CD4-positive, alpha-beta memory T cell (primary cell): ENCODE measurements at regions not wholly inside any gene's neighbourhood (a gene's known extent, or its start where the extent isn't known, plus 50 kb on each side); places are given as distances from the start of the nearest gene placed in this dataset.
"Not testable (repeated sequence)": the region's sequence is repeated elsewhere in the genome, so short reads cannot be mapped to it uniquely, and the experiment has no call there.

Experiments used
- CTCF ChIA-PET: fragments of 350-600 bp; sonication (Branson Sonifier 250); formaldehyde crosslinking; loops from one replicate; lab custom pipeline; 2021; ENCODE audit warnings: inconsistent platforms; ENCODE audit not compliant: partially characterized antibody; lab: Charles Lee
- POLR2A ChIA-PET: fragments of 350-600 bp; sonication (Branson Sonifier 250); formaldehyde crosslinking; loops from one replicate; lab custom pipeline; 2021; ENCODE audit not compliant: partially characterized antibody; lab: Charles Lee
- DNase-seq, 5 donors: peaks; one replicate each; pipeline versions ENCODE4 v3.0.0 to v3.0.0-alpha.2; 2020 to 2022; ENCODE audit warnings: mixed read lengths in 1 of 5
- H3K27ac ChIP-seq: one replicate; pipeline ENCODE4 v1.7.0; 2013; ENCODE audit warnings: low read depth, low read length
- H3K27me3 ChIP-seq: 2 replicates; pipeline ENCODE4 v1.7.0; 2013; ENCODE audit warnings: mild to moderate bottlenecking, low read length, moderate library complexity; ENCODE audit not compliant: insufficient read depth
- H3K36me3 ChIP-seq: 2 replicates; pipeline ENCODE4 v1.7.0; 2013; ENCODE audit warnings: mild to moderate bottlenecking, low read length, moderate library complexity; ENCODE audit not compliant: insufficient read depth
- H3K4me1 ChIP-seq: 2 replicates; pipeline ENCODE4 v1.7.0; 2013; ENCODE audit warnings: mild to moderate bottlenecking, low read length, moderate library complexity; ENCODE audit not compliant: insufficient read depth
- H3K4me3 ChIP-seq, 2 donors: one replicate each; pipeline ENCODE4 v1.7.0; 2013; ENCODE audit warnings: low read length in 2 of 2, mild to moderate bottlenecking in 1 of 2
- H3K9me3 ChIP-seq, 2 donors: one replicate each; pipeline ENCODE4 v1.7.0; 2013; ENCODE audit warnings: low read length in 2 of 2, control low read depth in 1 of 2; ENCODE audit not compliant: control insufficient read depth in 1 of 2
- H3K27ac Mint-ChIP-seq, 7 donors: one replicate each; pipeline ENCODE4 v1.8.0; 2020 to 2021; ENCODE audit warnings: mixed read lengths in 7 of 7, mild to moderate bottlenecking in 6 of 7, inconsistent platforms in 3 of 7, moderate library complexity in 3 of 7
- H3K27me3 Mint-ChIP-seq, 2 donors: one replicate each; pipeline ENCODE4 v1.8.0; 2020 to 2021; ENCODE audit warnings: mixed read lengths in 2 of 2
- H3K36me3 Mint-ChIP-seq, 2 donors: one replicate each; pipeline ENCODE4 v1.8.0; 2020 to 2021; ENCODE audit warnings: mixed read lengths in 2 of 2, inconsistent platforms in 1 of 2, mild to moderate bottlenecking in 1 of 2
- H3K4me1 Mint-ChIP-seq, 4 donors: one replicate each; pipeline ENCODE4 v1.8.0; 2020 to 2021; ENCODE audit warnings: mixed read lengths in 4 of 4, mild to moderate bottlenecking in 1 of 4
- H3K4me3 Mint-ChIP-seq, 8 donors: one replicate each; pipeline ENCODE4 v1.8.0; 2020 to 2021; ENCODE audit warnings: mixed read lengths in 8 of 8, mild to moderate bottlenecking in 7 of 8, moderate library complexity in 6 of 8, inconsistent platforms in 3 of 8
- H3K9me3 Mint-ChIP-seq, 8 donors: one replicate each; pipeline ENCODE4 v1.8.0; 2020 to 2021; ENCODE audit warnings: mixed read lengths in 8 of 8, mild to moderate bottlenecking in 5 of 8, inconsistent platforms in 3 of 8, moderate library complexity in 1 of 8
- intact Hi-C: fragments of 100-400 bp; cut with micrococcal nuclease; formaldehyde crosslinking; loops from one replicate; pipeline ENCODE4 v1.15.1; 2023

DNA sequence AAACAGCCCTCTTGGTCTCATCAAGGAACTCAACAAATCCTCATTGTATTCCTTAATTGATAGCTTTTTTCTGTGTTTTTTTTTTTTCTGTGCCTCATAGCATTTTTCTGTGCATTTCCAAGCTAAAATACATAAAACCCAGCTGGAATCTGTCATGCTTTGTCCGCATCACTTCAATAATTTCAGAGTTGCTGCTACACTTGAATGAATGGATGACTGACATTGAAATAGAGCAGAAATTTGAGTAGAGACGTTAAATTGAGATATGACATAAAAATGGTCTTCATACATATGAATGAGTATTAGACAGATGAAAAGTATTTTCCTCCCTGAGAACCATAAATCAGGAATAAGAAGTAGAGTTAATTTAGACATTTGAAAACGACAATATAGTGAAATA lies 593.2 kb downstream of the TMA16 start:
- Histone ChIP-seq H3K9me3 (no peaks in the 10 kb centered on the region), H3K27me3 (no peaks in the 10 kb centered on the region), H3K4me1 (no peaks in the 10 kb centered on the region), H3K36me3 (no peaks in the 10 kb centered on the region), H3K27ac (no peak overlapping the region), H3K4me3 (no peak overlapping the region)
- Mint-ChIP-seq H3K27me3 (no peaks in the 10 kb centered on the region), H3K36me3 (no peaks in the 10 kb centered on the region), H3K4me1 (no peaks in the 10 kb centered on the region), H3K9me3 (no peaks in the 10 kb centered on the region), H3K27ac (no peak overlapping the region), H3K4me3 (no peak overlapping the region)
- ChIA-PET CTCF (no interaction called here), POLR2A (no interaction called here)
- DNase-seq: no peak
- intact Hi-C loops: no loop called here

- H3K27me3 ChIP-seq: no peaks in the 10 kb centered on the region
- intact Hi-C loops: no loop called here
- H3K9me3 ChIP-seq: no peaks in the 10 kb centered on the region
- no peak overlapping the region for H3K4me3 Mint-ChIP-seq
- no peak overlapping the region for H3K27ac ChIP-seq
- DNase-seq: no peak
- H3K4me1 ChIP-seq: no peaks in the 10 kb centered on the region
- H3K36me3 ChIP-seq: no peaks in the 10 kb centered on the region
- H3K4me1 Mint-ChIP-seq: no peaks in the 10 kb centered on the region
- no peak overlapping the region for H3K27ac Mint-ChIP-seq
- no peaks in the 10 kb centered on the region for H3K27me3 Mint-ChIP-seq
- H3K9me3 Mint-ChIP-seq: no peaks in the 10 kb centered on the region
- POLR2A ChIA-PET: no interaction called here
- no peak overlapping the region for H3K4me3 ChIP-seq
- H3K36me3 Mint-ChIP-seq: no peaks in the 10 kb centered on the region
- CTCF ChIA-PET: no interaction called here
Measured at GRCh38 chr4:164095313-164096110, 601.0 kb downstream of the TMA16 start.

DNA sequence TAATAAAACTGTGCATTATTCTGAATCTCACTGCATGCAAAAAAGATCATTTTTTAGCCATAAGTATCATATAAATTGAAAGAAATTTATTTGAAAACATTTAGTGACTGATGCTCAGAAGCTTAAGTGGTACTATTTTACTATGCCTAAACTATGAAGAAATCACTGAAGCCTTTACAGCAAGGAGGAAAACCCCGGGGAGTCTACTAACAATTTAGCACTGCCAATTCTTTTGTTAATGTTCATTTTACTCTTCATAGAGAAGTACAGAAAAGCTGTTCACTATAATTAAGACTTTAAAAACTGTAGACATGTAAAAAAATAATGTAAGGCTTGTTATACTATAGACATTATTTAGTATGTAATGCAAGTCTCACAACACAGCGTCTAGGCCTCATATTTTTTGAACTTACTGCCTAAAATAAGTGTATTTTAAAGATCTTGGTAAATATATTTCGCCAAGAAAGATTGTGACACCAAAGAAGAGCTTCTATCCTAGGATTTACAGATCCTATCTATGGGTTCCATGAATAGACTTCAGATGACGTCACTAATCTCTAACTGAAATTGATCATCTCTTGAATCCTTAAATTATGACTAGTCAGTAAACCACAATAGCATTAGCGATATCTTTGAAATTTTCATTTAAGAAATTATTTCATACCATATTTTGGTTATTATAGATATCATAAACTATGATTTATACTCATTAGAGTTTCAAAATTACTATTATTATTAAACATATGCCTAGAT lies 602.5 kb downstream of the TMA16 start:
- no peaks in the 10 kb centered on the region for H3K4me1 ChIP-seq
- intact Hi-C loops: no loop called here
- Mint-ChIP-seq H3K9me3 (no peaks in the 10 kb centered on the region), H3K36me3 (no peaks in the 10 kb centered on the region), H3K27me3 (no peaks in the 10 kb centered on the region), H3K4me3 (no peak overlapping the region), H3K4me1 (no peaks in the 10 kb centered on the region), H3K27ac (no peak overlapping the region)
- POLR2A ChIA-PET: no interaction called here
- no peak overlapping the region for H3K27ac ChIP-seq
- H3K36me3 ChIP-seq: no peaks in the 10 kb centered on the region
- CTCF ChIA-PET: no interaction called here
- no peak for DNase-seq
- H3K4me3 ChIP-seq: no peak overlapping the region
- no peaks in the 10 kb centered on the region for H3K9me3 ChIP-seq
- no peaks in the 10 kb centered on the region for H3K27me3 ChIP-seq

DNA sequence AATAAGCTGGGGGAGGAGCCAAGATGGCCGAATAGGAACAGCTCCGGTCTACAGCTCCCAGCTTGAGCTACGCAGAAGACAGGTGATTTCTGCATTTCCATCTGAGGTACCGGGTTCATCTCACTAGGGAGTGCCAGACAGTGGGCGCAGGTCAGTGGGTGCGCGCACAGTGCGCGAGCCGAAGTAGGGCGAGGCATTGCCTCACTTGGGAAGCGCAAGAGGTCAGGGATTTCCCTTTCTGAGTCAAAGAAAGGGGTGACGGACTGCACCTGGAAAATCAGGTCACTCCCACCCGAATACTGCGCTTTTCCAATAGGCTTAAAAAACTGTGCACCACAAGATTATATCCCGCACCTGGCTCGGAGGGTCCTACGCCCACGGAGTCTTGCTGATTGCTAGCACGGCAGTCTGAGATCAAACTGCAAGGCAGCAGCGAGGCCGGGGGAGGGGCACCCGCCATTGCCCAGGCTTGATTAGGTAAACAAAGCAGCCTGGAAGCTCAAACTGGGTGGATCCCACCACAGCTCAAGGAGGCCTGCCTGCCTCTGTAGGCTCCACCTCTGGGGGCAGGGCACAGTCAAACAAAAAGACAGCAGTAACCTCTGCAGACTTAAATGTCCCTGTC lies 606.4 kb downstream of the TMA16 start:
- H3K4me3 Mint-ChIP-seq, POLR2A ChIA-PET, H3K36me3 Mint-ChIP-seq, H3K9me3 ChIP-seq, H3K27ac Mint-ChIP-seq, CTCF ChIA-PET, H3K27me3 ChIP-seq, H3K4me1 ChIP-seq, H3K27ac ChIP-seq, H3K4me3 ChIP-seq, DNase-seq, intact Hi-C loops, H3K27me3 Mint-ChIP-seq, H3K9me3 Mint-ChIP-seq, H3K36me3 ChIP-seq, H3K4me1 Mint-ChIP-seq: not testable (repeated sequence)

DNA sequence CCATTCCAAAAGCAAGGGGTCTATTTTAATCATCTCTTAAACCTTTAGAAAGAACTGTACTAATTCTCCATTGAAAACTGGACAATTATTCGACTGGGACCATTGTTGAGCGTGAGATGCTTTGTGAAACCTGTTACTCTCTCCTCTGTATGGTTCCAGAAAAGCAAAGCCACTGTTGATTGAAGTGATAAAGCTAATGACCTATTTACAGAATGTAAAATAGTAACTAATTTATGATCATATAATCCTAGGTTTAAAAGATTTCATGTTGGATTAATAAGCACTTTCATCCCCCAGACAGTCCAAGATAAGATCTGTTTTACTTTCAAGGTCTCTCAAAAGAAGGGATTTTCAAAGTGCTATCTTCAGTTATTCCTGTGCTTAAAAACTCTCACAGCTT lies 614.5 kb downstream of the TMA16 start:
- Histone ChIP-seq H3K36me3 (no peaks in the 10 kb centered on the region), H3K4me3 (no peak overlapping the region), H3K27me3 (no peaks in the 10 kb centered on the region), H3K9me3 (no peaks in the 10 kb centered on the region), H3K4me1 (no peaks in the 10 kb centered on the region), H3K27ac (no peak overlapping the region)
- Mint-ChIP-seq H3K9me3 (peaks cover 0 to 3% (median 0%) of the 10 kb centered on the region in 8 donors), H3K36me3 (no peaks in the 10 kb centered on the region), H3K4me3 (no peak overlapping the region), H3K27ac (no peak overlapping the region), H3K4me1 (no peaks in the 10 kb centered on the region), H3K27me3 (no peaks in the 10 kb centered on the region)
- intact Hi-C loops: no loop called here
- DNase-seq: no peak
- ChIA-PET CTCF (no interaction called here), POLR2A (no interaction called here)

GRCh38 chr4:164109503-164109902 lies 615.0 kb downstream of the TMA16 start:
- no peaks in the 10 kb centered on the region for H3K4me1 Mint-ChIP-seq
- H3K36me3 ChIP-seq: no peaks in the 10 kb centered on the region
- POLR2A ChIA-PET: no interaction called here
- H3K4me3 ChIP-seq: no peak overlapping the region
- H3K27ac ChIP-seq: no peak overlapping the region
- H3K4me1 ChIP-seq: no peaks in the 10 kb centered on the region
- no peak overlapping the region for H3K4me3 Mint-ChIP-seq
- no peaks in the 10 kb centered on the region for H3K36me3 Mint-ChIP-seq
- no peak overlapping the region for H3K27ac Mint-ChIP-seq
- H3K27me3 Mint-ChIP-seq: no peaks in the 10 kb centered on the region
- H3K9me3 ChIP-seq: no peaks in the 10 kb centered on the region
- CTCF ChIA-PET: no interaction called here
- H3K27me3 ChIP-seq: no peaks in the 10 kb centered on the region
- DNase-seq: no peak
- H3K9me3 Mint-ChIP-seq: peaks cover 0 to 3% (median 0%) of the 10 kb centered on the region in 8 donors
- intact Hi-C loops: no loop called here

- Mint-ChIP-seq H3K27me3 (no peaks in the 10 kb centered on the region), H3K36me3 (no peaks in the 10 kb centered on the region), H3K4me1 (no peaks in the 10 kb centered on the region), H3K4me3 (no peak overlapping the region), H3K27ac (no peak overlapping the region), H3K9me3 (peaks cover 0 to 2% (median 0%) of the 10 kb centered on the region in 8 donors)
- Histone ChIP-seq H3K36me3 (no peaks in the 10 kb centered on the region), H3K27ac (no peak overlapping the region), H3K4me3 (no peak overlapping the region), H3K4me1 (no peaks in the 10 kb centered on the region), H3K27me3 (no peaks in the 10 kb centered on the region), H3K9me3 (no peaks in the 10 kb centered on the region)
- POLR2A ChIA-PET: no interaction called here
- CTCF ChIA-PET: no interaction called here
- DNase-seq: no peak
- intact Hi-C loops: no loop called here
Measured at GRCh38 chr4:164115236-164115635, 620.7 kb downstream of the TMA16 start.
